WTC11 (cell line): ENCODE measurements at regions not wholly inside any gene's neighbourhood (a gene's known extent, or its start where the extent isn't known, plus 50 kb on each side); places are given as distances from the start of the nearest gene placed in this dataset.

Experiments used
- ATAC-seq: fragments of 200-7000 bp; cut with Tn5 transposase; 2 replicates; pipeline ENCODE4 v1.10.0; 2021; ENCODE audit warnings: mild to moderate bottlenecking, moderate library complexity
- CTCF ChIA-PET: fragments of 300-600 bp; sonication (Branson Sonifier 250); formaldehyde crosslinking; loops from one replicate; lab custom pipeline; 2021; ENCODE audit warnings: antibody characterized with exemption; lab: Charles Lee
- POLR2A ChIA-PET: fragments of 350-600 bp; sonication (Branson Sonifier 250); formaldehyde crosslinking; loops from one replicate; lab custom pipeline; 2021; ENCODE audit warnings: antibody characterized with exemption; lab: Charles Lee
- DNase-seq: peaks from one replicate; pipeline ENCODE4 v3.0.0; 2021; ENCODE audit warnings: low spot score
- H3K27ac Mint-ChIP-seq: 2 replicates; pipeline ENCODE4 v1.8.0; 2021; ENCODE audit warnings: mixed read lengths
- H3K27me3 Mint-ChIP-seq: 2 replicates; pipeline ENCODE4 v1.8.0; 2021; ENCODE audit warnings: low read depth, mild to moderate bottlenecking, moderate library complexity, mixed read lengths
- H3K36me3 Mint-ChIP-seq: 2 replicates; pipeline ENCODE4 v1.8.0; 2021; ENCODE audit warnings: mixed read lengths
- H3K4me1 Mint-ChIP-seq: 2 replicates; pipeline ENCODE4 v1.8.0; 2022; ENCODE audit warnings: mixed read lengths
- H3K4me3 Mint-ChIP-seq: 2 replicates; pipeline ENCODE4 v1.8.0; 2021; ENCODE audit warnings: mild to moderate bottlenecking, moderate library complexity, mixed read lengths
- H3K9me3 Mint-ChIP-seq: 2 replicates; pipeline ENCODE4 v1.8.0; 2021; ENCODE audit warnings: mixed read lengths
- ATF6 ChIP-seq: sonication (generic); formaldehyde crosslinking; IDR thresholded peaks from 2 replicates; pipeline ENCODE4 v1.8.1; 2023; ENCODE audit warnings: mild to moderate bottlenecking, missing genetic modification reagents
- CDX4 ChIP-seq: fragments of 250-450 bp; sonication (Bioruptor Pico); IDR thresholded peaks from 2 replicates; pipeline ENCODE4 v1.9.0; 2021; ENCODE audit warnings: moderate library complexity, mild to moderate bottlenecking, inconsistent platforms, borderline replicate concordance
- CTCF ChIP-seq: fragments of 200-600 bp; IDR thresholded peaks from 2 replicates; pipeline ENCODE4 v1.8.0; 2022; ENCODE audit warnings: antibody characterized with exemption
- E2F1 ChIP-seq: sonication (generic); formaldehyde crosslinking; IDR thresholded peaks from 2 replicates; pipeline ENCODE4 v1.8.0; 2022; ENCODE audit warnings: mild to moderate bottlenecking, missing genetic modification reagents
- EMX1 ChIP-seq: fragments of 250-450 bp; sonication (Bioruptor Pico); IDR thresholded peaks from 2 replicates; pipeline ENCODE4 v1.8.0; 2021; ENCODE audit warnings: mild to moderate bottlenecking
- ESRRA ChIP-seq: sonication (generic); formaldehyde crosslinking; IDR thresholded peaks from 2 replicates; pipeline ENCODE4 v1.8.1; 2022; ENCODE audit warnings: mild to moderate bottlenecking, missing genetic modification reagents, borderline replicate concordance
- JUN ChIP-seq: sonication (generic); formaldehyde crosslinking; IDR thresholded peaks from 2 replicates; pipeline ENCODE4 v1.8.0; 2023; ENCODE audit warnings: mild to moderate bottlenecking, missing genetic modification reagents
- KAT7 ChIP-seq: sonication (generic); formaldehyde crosslinking; IDR thresholded peaks from 2 replicates; pipeline ENCODE4 v1.8.1; 2023; ENCODE audit warnings: missing genetic modification reagents, mild to moderate bottlenecking, borderline replicate concordance
- MAX ChIP-seq: sonication (generic); formaldehyde crosslinking; IDR thresholded peaks from 2 replicates; pipeline ENCODE4 v1.8.0; 2022; ENCODE audit warnings: mild to moderate bottlenecking, missing genetic modification reagents
- MLX ChIP-seq: sonication (generic); formaldehyde crosslinking; IDR thresholded peaks from 2 replicates; pipeline ENCODE4 v1.8.1; 2023; ENCODE audit warnings: mild to moderate bottlenecking, missing genetic modification reagents, moderate library complexity
- NFATC4 ChIP-seq: fragments of 250-450 bp; sonication (Bioruptor Pico); IDR thresholded peaks from 2 replicates; pipeline ENCODE4 v1.9.0; 2021; ENCODE audit warnings: mild to moderate bottlenecking
- RORB ChIP-seq: fragments of 250-450 bp; sonication (Bioruptor Pico); IDR thresholded peaks from 2 replicates; pipeline ENCODE4 v1.9.0; 2021; ENCODE audit warnings: mild to moderate bottlenecking
- TP53 ChIP-seq: sonication (generic); formaldehyde crosslinking; IDR thresholded peaks from 2 replicates; pipeline ENCODE4 v1.8.1; 2023; ENCODE audit warnings: mild to moderate bottlenecking, missing genetic modification reagents
- ZBTB43 ChIP-seq: sonication (generic); formaldehyde crosslinking; IDR thresholded peaks from 2 replicates; pipeline ENCODE4 v1.8.1; 2023; ENCODE audit warnings: mild to moderate bottlenecking, missing genetic modification reagents
- ZNF281 ChIP-seq: sonication (generic); formaldehyde crosslinking; IDR thresholded peaks from 2 replicates; pipeline ENCODE4 v1.8.0; 2023; ENCODE audit warnings: mild to moderate bottlenecking, missing genetic modification reagents
- ZNF317 ChIP-seq: sonication (generic); formaldehyde crosslinking; IDR thresholded peaks from 2 replicates; pipeline ENCODE4 v1.8.1; 2023; ENCODE audit warnings: low read depth, mild to moderate bottlenecking, moderate library complexity, missing genetic modification reagents, borderline replicate concordance
- TF ChIP-seq, protein P1 (sequence below): fragments of 250-450 bp; sonication (Bioruptor Pico); conservative IDR thresholded peaks from 2 replicates; pipeline ENCODE4 v1.9.0; 2021; ENCODE audit warnings: mild to moderate bottlenecking
- TF ChIP-seq, protein P2 (sequence below): sonication (generic); formaldehyde crosslinking; IDR thresholded peaks from 2 replicates; pipeline ENCODE4 v1.8.1; 2022; ENCODE audit warnings: mild to moderate bottlenecking, moderate library complexity, missing genetic modification reagents
- TF ChIP-seq, protein P3 (sequence below): sonication (generic); formaldehyde crosslinking; IDR thresholded peaks from 2 replicates; pipeline ENCODE4 v1.8.0; 2022; ENCODE audit warnings: mild to moderate bottlenecking, missing genetic modification reagents

- TF ChIP-seq, protein P1, sequence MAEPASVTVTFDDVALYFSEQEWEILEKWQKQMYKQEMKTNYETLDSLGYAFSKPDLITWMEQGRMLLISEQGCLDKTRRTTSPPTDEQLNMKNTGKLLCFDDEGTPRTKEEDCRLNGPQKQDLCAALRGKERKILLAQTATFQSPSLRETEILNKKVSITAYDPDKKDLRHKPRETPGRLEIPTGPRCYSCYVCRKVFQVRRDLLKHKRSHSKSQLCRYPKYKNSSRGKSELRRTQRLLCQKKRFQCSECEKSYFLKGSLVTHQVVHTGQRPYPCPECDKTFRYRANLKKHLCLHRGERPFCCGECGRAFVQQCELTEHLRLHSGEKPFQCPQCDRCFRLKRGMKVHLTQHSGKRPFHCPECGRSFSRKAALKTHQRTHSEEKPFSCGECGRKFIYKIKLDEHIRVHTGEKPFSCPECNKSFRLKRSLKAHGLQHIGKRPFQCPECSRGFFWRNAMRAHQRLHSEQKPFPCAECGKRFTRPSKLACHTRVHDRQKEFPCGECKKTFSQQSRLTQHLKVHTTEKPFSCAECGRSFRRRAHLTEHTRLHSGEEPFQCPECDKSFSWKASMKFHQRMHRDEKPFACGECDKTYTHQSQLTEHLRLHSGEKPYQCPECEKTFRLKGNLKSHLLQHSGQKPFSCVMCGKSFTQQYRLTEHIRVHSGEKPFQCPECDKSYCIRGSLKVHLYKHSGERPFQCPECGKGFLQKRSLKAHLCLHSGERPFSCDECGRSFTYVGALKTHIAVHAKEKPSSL (CRISPR knock-in tag) = no peak
Measured at GRCh38 chr2:143840601-143841000, 679.3 kb downstream of the ZEB2 start (continued).

- Mint-ChIP-seq H3K4me1 (no peaks in the 10 kb centered on the region), H3K4me3 (no peak overlapping the region), H3K36me3 (peaks cover 7% of the 10 kb centered on the region; the same call in 1 of the 2 replicates), H3K27ac (no peak overlapping the region), H3K9me3 (peaks cover 21% of the 10 kb centered on the region), H3K27me3 (no peaks in the 10 kb centered on the region; the same call in 1 of the 2 replicates)
- CTCF ChIA-PET = no interaction called here
- DNase-seq = no peak
- no peak for ATAC-seq
- POLR2A ChIA-PET = no interaction called here
- TF ChIP-seq, protein P2, sequence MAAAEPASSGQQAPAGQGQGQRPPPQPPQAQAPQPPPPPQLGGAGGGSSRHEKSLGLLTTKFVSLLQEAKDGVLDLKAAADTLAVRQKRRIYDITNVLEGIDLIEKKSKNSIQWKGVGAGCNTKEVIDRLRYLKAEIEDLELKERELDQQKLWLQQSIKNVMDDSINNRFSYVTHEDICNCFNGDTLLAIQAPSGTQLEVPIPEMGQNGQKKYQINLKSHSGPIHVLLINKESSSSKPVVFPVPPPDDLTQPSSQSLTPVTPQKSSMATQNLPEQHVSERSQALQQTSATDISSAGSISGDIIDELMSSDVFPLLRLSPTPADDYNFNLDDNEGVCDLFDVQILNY = no peak
- TF ChIP-seq NFATC4 (CRISPR knock-in tag) (no peak), CTCF (no peak), EMX1 (CRISPR knock-in tag) (no peak), JUN (CRISPR knock-in tag) (no peak), TP53 (CRISPR knock-in tag) (no peak), ZNF281 (no peak), ESRRA (CRISPR knock-in tag) (no peak), MAX (no peak), CDX4 (CRISPR knock-in tag) (no peak), RORB (CRISPR knock-in tag) (no peak), KAT7 (CRISPR knock-in tag) (no peak), ZBTB43 (CRISPR knock-in tag) (no peak), ATF6 (no peak), E2F1 (CRISPR knock-in tag) (no peak), ZNF317 (no peak), MLX (CRISPR knock-in tag) (no peak)
- TF ChIP-seq, protein P3, sequence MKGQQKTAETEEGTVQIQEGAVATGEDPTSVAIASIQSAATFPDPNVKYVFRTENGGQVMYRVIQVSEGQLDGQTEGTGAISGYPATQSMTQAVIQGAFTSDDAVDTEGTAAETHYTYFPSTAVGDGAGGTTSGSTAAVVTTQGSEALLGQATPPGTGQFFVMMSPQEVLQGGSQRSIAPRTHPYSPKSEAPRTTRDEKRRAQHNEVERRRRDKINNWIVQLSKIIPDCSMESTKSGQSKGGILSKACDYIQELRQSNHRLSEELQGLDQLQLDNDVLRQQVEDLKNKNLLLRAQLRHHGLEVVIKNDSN (CRISPR knock-in tag) = no peak
Measured at GRCh38 chr2:143840194-143840593, 679.7 kb downstream of the ZEB2 start.
